Small intestine (tissue), 7 donors: ENCODE measurements at regions not wholly inside any gene's neighbourhood (a gene's known extent, or its start where the extent isn't known, plus 50 kb on each side); places are given as distances from the start of the nearest gene placed in this dataset.

ENCODE experiments used
- DNase-seq, 2 donors: peaks; one replicate each; pipeline versions ENCODE4 v3.0.0 to v3.0.0-alpha.2; 2013
- FAIRE-seq: peaks from 2 replicates; lab custom pipeline; 2012; peaks lifted over from hg19 to GRCh38; lab: Jason Lieb, UNC
- H3K27ac ChIP-seq, 3 donors: one replicate each; pipeline ENCODE4 v1.5.1; 2013; ENCODE audit warnings: low read length in 2 of 3, mild to moderate bottlenecking in 2 of 3, control low read depth in 1 of 3, inconsistent platforms in 1 of 3, low read depth in 1 of 3, moderate library complexity in 1 of 3
- H3K27me3 ChIP-seq, 3 donors: one replicate each; pipeline ENCODE4 v1.6.1; 2013; ENCODE audit warnings: low read length in 3 of 3, inconsistent platforms in 1 of 3; ENCODE audit not compliant: control insufficient read depth in 3 of 3, insufficient read depth in 3 of 3
- H3K36me3 ChIP-seq, 3 donors: one replicate each; pipeline ENCODE4 v1.6.1; 2013; ENCODE audit warnings: low read length in 3 of 3, inconsistent platforms in 1 of 3, low read depth in 1 of 3, mild to moderate bottlenecking in 1 of 3, moderate library complexity in 1 of 3; ENCODE audit not compliant: control insufficient read depth in 3 of 3, insufficient read depth in 2 of 3
- H3K4me1 ChIP-seq, 3 donors: one replicate each; pipeline ENCODE4 v1.6.1; 2013; ENCODE audit warnings: low read length in 2 of 3, inconsistent platforms in 1 of 3, low read depth in 1 of 3, mild to moderate bottlenecking in 1 of 3, moderate library complexity in 1 of 3; ENCODE audit not compliant: control insufficient read depth in 3 of 3, insufficient read depth in 2 of 3
- H3K4me3 ChIP-seq, 3 donors: one replicate each; pipeline ENCODE4 v1.5.1; 2013; ENCODE audit warnings: low read length in 3 of 3, control low read depth in 1 of 3, inconsistent platforms in 1 of 3, low read depth in 1 of 3, mild to moderate bottlenecking in 1 of 3, moderate library complexity in 1 of 3
- H3K9me3 ChIP-seq, 2 donors: one replicate each; pipeline ENCODE4 v1.6.1; 2013; ENCODE audit warnings: low read depth in 1 of 2, low read length in 1 of 2; ENCODE audit not compliant: control insufficient read depth in 2 of 2, insufficient read depth in 1 of 2
- WGBS, 3 donors: extraction: QIAGEN DNeasy Blood & Tissue Kit; methylation state at CpG; one replicate each; pipeline ENCODE4 v1.1.7; 2013; 5-methylcytosine and 5-hydroxymethylcytosine counted together
- donor health status: healthy with polysubstance abuse.
- donor health status: control.
- donor health status: control.
- donor health status: Bipolar disorder and iron deficiency.
- donor health status: healthy.

GRCh38 chr5:167489202-167489601, 802.2 kb upstream of the WWC1 start:
- Histone ChIP-seq H3K4me3 (no peak overlapping the region), H3K9me3 (no peaks in the 10 kb centered on the region), H3K36me3 (no peaks in the 10 kb centered on the region), H3K4me1 (no peaks in the 10 kb centered on the region), H3K27ac (no peak overlapping the region), H3K27me3 (no peaks in the 10 kb centered on the region)
- DNase-seq (no peak), FAIRE-seq (no peak)

- Histone ChIP-seq H3K27ac (no peak overlapping the region), H3K4me3 (no peak overlapping the region), H3K27me3 (no peaks in the 10 kb centered on the region), H3K4me1 (no peaks in the 10 kb centered on the region), H3K9me3 (no peaks in the 10 kb centered on the region), H3K36me3 (no peaks in the 10 kb centered on the region)
- no peak for FAIRE-seq
- DNase-seq = no peak
- 54 to 58% (median 57%) methylated on average over 5 of the region's 5 CpGs for WGBS, 3 donors
These were observed 787.3 kb upstream of the WWC1 start for GRCh38 chr5:167503926-167504720.

- Histone ChIP-seq H3K4me1 (no peaks in the 10 kb centered on the region), H3K9me3 (no peaks in the 10 kb centered on the region), H3K36me3 (no peaks in the 10 kb centered on the region), H3K4me3 (no peak overlapping the region), H3K27me3 (no peaks in the 10 kb centered on the region), H3K27ac (no peak overlapping the region)
- no peak for DNase-seq
- 51 to 64% (median 59%) methylated on average over 4 of the region's 4 CpGs for WGBS, 3 donors
- FAIRE-seq = no peak
These were observed 783.8 kb upstream of the WWC1 start for GRCh38 chr5:167507463-167508233.

GRCh38 chr5:167509076-167509475, 782.4 kb upstream of the WWC1 start:
- no peaks in the 10 kb centered on the region for H3K36me3 ChIP-seq
- no peak for FAIRE-seq
- WGBS, 3 donors = 92 to 95% (median 95%) methylated on average over 3 of the region's 3 CpGs

GRCh38 chr5:167511276-167511675, 780.2 kb upstream of the WWC1 start:
- Histone ChIP-seq H3K36me3 (no peaks in the 10 kb centered on the region), H3K4me3 (no peak overlapping the region), H3K27me3 (no peaks in the 10 kb centered on the region), H3K9me3 (no peaks in the 10 kb centered on the region), H3K27ac (no peak overlapping the region), H3K4me1 (no peaks in the 10 kb centered on the region)
- FAIRE-seq = no peak
- 35 to 44% (median 38%) methylated on average over 1 of the region's 1 CpG for WGBS, 3 donors
- DNase-seq = no peak

More at GRCh38 chr5:167509076-167509475, 782.4 kb upstream of the WWC1 start:
- Histone ChIP-seq H3K4me3 (no peak overlapping the region), H3K9me3 (no peaks in the 10 kb centered on the region), H3K27me3 (no peaks in the 10 kb centered on the region), H3K4me1 (no peaks in the 10 kb centered on the region), H3K27ac (no peak overlapping the region)
- DNase-seq = no peak

GRCh38 chr5:167512111-167512510, 779.3 kb upstream of the WWC1 start:
- DNase-seq (no peak), FAIRE-seq (no peak)
- Histone ChIP-seq H3K27ac (no peak overlapping the region), H3K36me3 (no peaks in the 10 kb centered on the region), H3K4me1 (no peaks in the 10 kb centered on the region), H3K9me3 (no peaks in the 10 kb centered on the region), H3K4me3 (no peak overlapping the region), H3K27me3 (no peaks in the 10 kb centered on the region)
- 51 to 75% (median 55%) methylated on average over 2 of the region's 2 CpGs for WGBS, 3 donors

- FAIRE-seq = no peak
- 68 to 77% (median 77%) methylated on average over 7 of the region's 7 CpGs for WGBS, 3 donors
- no peaks in the 10 kb centered on the region for H3K27me3 ChIP-seq
- no peak for DNase-seq
- no peaks in the 10 kb centered on the region for H3K36me3 ChIP-seq
- no peaks in the 10 kb centered on the region for H3K4me1 ChIP-seq
- no peaks in the 10 kb centered on the region for H3K9me3 ChIP-seq
- no peak overlapping the region for H3K27ac ChIP-seq
- H3K4me3 ChIP-seq = no peak overlapping the region
These were observed 778.1 kb upstream of the WWC1 start for GRCh38 chr5:167513381-167513780.

- DNase-seq (no peak), FAIRE-seq (no peak)
- Histone ChIP-seq H3K36me3 (no peaks in the 10 kb centered on the region), H3K27ac (no peak overlapping the region), H3K4me3 (no peak overlapping the region), H3K4me1 (no peaks in the 10 kb centered on the region), H3K9me3 (no peaks in the 10 kb centered on the region), H3K27me3 (no peaks in the 10 kb centered on the region)
- WGBS, 3 donors = 85 to 90% (median 89%) methylated on average over 2 of the region's 2 CpGs
These were observed 777.0 kb upstream of the WWC1 start for GRCh38 chr5:167514461-167514860.
